NCI-H345 treated with DMSO at 0.1 percent for 48 hours (cell line): ENCODE measurements at regions not wholly inside any gene's neighbourhood (a gene's known extent, or its start where the extent isn't known, plus 50 kb on each side); places are given as distances from the start of the nearest gene placed in this dataset.
A peak's percentile ranks its signal among the peaks of the same experiment; 100 is the strongest.
"Not testable (repeated sequence)": the region's sequence is repeated elsewhere in the genome, so short reads cannot be mapped to it uniquely, and the experiment has no call there.

Experiments
- DNase-seq: peaks from one replicate; lab custom pipeline; 2025; ENCODE audit not compliant: unreplicated experiment; lab: John Stamatoyannopoulos, UW

- DNase-seq: no peak
Measured at GRCh38 chr7:113030489-113030888, 56.1 kb downstream of the GPR85 start.

GRCh38 chr7:113026941-113027340, 59.7 kb downstream of the GPR85 start:
- DNase-seq: no peak

GRCh38 chr7:113017144-113017857, 69.3 kb downstream of the GPR85 start:
- not testable (repeated sequence) for DNase-seq

GRCh38 chr7:113015034-113015645, 71.5 kb downstream of the GPR85 start:
- no peak for DNase-seq

GRCh38 chr7:113013761-113014449, 72.7 kb downstream of the GPR85 start:
- DNase-seq: no peak

GRCh38 chr7:113012862-113013261, 73.8 kb downstream of the GPR85 start:
- not testable (repeated sequence) for DNase-seq

GRCh38 chr7:113010377-113010776, 76.2 kb downstream of the GPR85 start:
- DNase-seq: no peak

GRCh38 chr7:113008755-113009154, 77.9 kb downstream of the GPR85 start:
- DNase-seq: no peak

- no peak for DNase-seq
Measured at GRCh38 chr7:113004726-113005454, 81.7 kb downstream of the GPR85 start.

GRCh38 chr7:113000316-113001020, 86.2 kb downstream of the GPR85 start:
- DNase-seq: no peak

- no peak for DNase-seq
Measured at GRCh38 chr7:112997831-112998230, 88.8 kb downstream of the GPR85 start.

GRCh38 chr7:112996331-112996871, 90.2 kb downstream of the GPR85 start:
- DNase-seq: no peak

- DNase-seq: no peak
Measured at GRCh38 chr7:112995059-112995824, 91.4 kb downstream of the GPR85 start.

- no peak for DNase-seq
Measured at GRCh38 chr7:112994656-112995055, 92.0 kb downstream of the GPR85 start.

- no peak for DNase-seq
Measured at GRCh38 chr7:112990624-112991023, 96.0 kb downstream of the GPR85 start.

- DNase-seq: no peak
Measured at GRCh38 chr7:112989531-112989930, 97.1 kb downstream of the GPR85 start.

- DNase-seq: no peak
Measured at GRCh38 chr7:112987171-112987570, 99.5 kb downstream of the GPR85 start.

- DNase-seq: no peak
Measured at GRCh38 chr7:112986256-112987031, 100.2 kb downstream of the GPR85 start.

GRCh38 chr7:112985377-112985987, 101.1 kb downstream of the GPR85 start:
- peak; percentile 14 for DNase-seq
